HG03575 (cell line): ENCODE measurements at regions not wholly inside any gene's neighbourhood (a gene's known extent, or its start where the extent isn't known, plus 50 kb on each side); places are given as distances from the start of the nearest gene placed in this dataset.

Source experiments
- ATAC-seq: cut with Tn5 transposase; IDR thresholded peaks from one replicate; pipeline ENCODE4 v1.9.1; 2021; ENCODE audit not compliant: unreplicated experiment, insufficient number of reproducible peaks, low FRiP score; ENCODE audit errors: extremely low read depth

GRCh38 chr7:25790963-25791362 lies 361.0 kb upstream of the NFE2L3 start:
- ATAC-seq = no peak

GRCh38 chr7:25792586-25792985 lies 359.4 kb upstream of the NFE2L3 start:
- ATAC-seq = no peak

GRCh38 chr7:25795824-25796235 lies 356.2 kb upstream of the NFE2L3 start:
- no peak for ATAC-seq

- ATAC-seq = no peak
Measured at GRCh38 chr7:25798344-25798743, 353.7 kb upstream of the NFE2L3 start.

GRCh38 chr7:25801214-25801613 lies 350.8 kb upstream of the NFE2L3 start:
- ATAC-seq = no peak

GRCh38 chr7:25802057-25802456 lies 349.9 kb upstream of the NFE2L3 start:
- ATAC-seq = no peak

GRCh38 chr7:25802473-25802872 lies 349.5 kb upstream of the NFE2L3 start:
- ATAC-seq = no peak

- ATAC-seq = no peak
Measured at GRCh38 chr7:25803117-25803887, 348.7 kb upstream of the NFE2L3 start.

GRCh38 chr7:25804154-25804553 lies 347.8 kb upstream of the NFE2L3 start:
- no peak for ATAC-seq

- ATAC-seq = no peak
Measured at GRCh38 chr7:25805027-25805687, 346.8 kb upstream of the NFE2L3 start.

- no peak for ATAC-seq
Measured at GRCh38 chr7:25807086-25807611, 344.8 kb upstream of the NFE2L3 start.

- ATAC-seq = no peak
Measured at GRCh38 chr7:25809441-25809840, 342.6 kb upstream of the NFE2L3 start.

GRCh38 chr7:25812086-25812850 lies 339.7 kb upstream of the NFE2L3 start:
- no peak for ATAC-seq

- no peak for ATAC-seq
Measured at GRCh38 chr7:25813381-25813780, 338.6 kb upstream of the NFE2L3 start.

GRCh38 chr7:25815711-25816110 lies 336.3 kb upstream of the NFE2L3 start:
- no peak for ATAC-seq

GRCh38 chr7:25820432-25821040 lies 331.5 kb upstream of the NFE2L3 start:
- ATAC-seq = no peak

GRCh38 chr7:25821225-25821624 lies 330.8 kb upstream of the NFE2L3 start:
- no peak for ATAC-seq

- no peak for ATAC-seq
Measured at GRCh38 chr7:25822823-25823222, 329.2 kb upstream of the NFE2L3 start.

- no peak for ATAC-seq
Measured at GRCh38 chr7:25823571-25823970, 328.4 kb upstream of the NFE2L3 start.
